ENCODE measurements at regions not wholly inside any gene's neighbourhood (a gene's known extent, or its start where the extent isn't known, plus 50 kb on each side); places are given as distances from the start of the nearest gene placed in this dataset.

GRCh38 chr12:125734137-125734536 lies 668.9 kb downstream of the AACS start:
- H3K36me3 ChIP-seq = no peaks in the 10 kb centered on the region
- H3K4me1 ChIP-seq (ENCODE audit: control insufficient read depth in 1 of 2, low read depth in 2 of 2) = no peaks in the 10 kb centered on the region
- ATAC-seq (ENCODE audit: insufficient number of reproducible peaks, low FRiP score, low read depth) (no peak), DNase-seq (ENCODE audit: low spot score) (no peak)
- H3K27me3 ChIP-seq (replicated peaks; ENCODE audit: insufficient read depth) = no peaks in the 10 kb centered on the region
- H3K4me3 ChIP-seq = no peak overlapping the region
- H3K9me3 ChIP-seq = no peaks in the 10 kb centered on the region
- no peak for TF ChIP-seq CTCF (IDR thresholded peaks at IDR 0.05)
- no peak overlapping the region for H3K27ac ChIP-seq

GRCh38 chr12:125738211-125738610 lies 673.0 kb downstream of the AACS start:
- no peak overlapping the region for H3K4me3 ChIP-seq
- no peak for TF ChIP-seq CTCF (IDR thresholded peaks at IDR 0.05)
- H3K9me3 ChIP-seq = no peaks in the 10 kb centered on the region
- ATAC-seq (ENCODE audit: insufficient number of reproducible peaks, low FRiP score, low read depth) (no peak), DNase-seq (ENCODE audit: low spot score) (no peak)
- no peaks in the 10 kb centered on the region for H3K27me3 ChIP-seq (replicated peaks; ENCODE audit: insufficient read depth)
- no peaks in the 10 kb centered on the region for H3K4me1 ChIP-seq (ENCODE audit: control insufficient read depth in 1 of 2, low read depth in 2 of 2)
- H3K27ac ChIP-seq = no peak overlapping the region
- no peaks in the 10 kb centered on the region for H3K36me3 ChIP-seq

- no peaks in the 10 kb centered on the region for H3K36me3 ChIP-seq
- ATAC-seq (ENCODE audit: insufficient number of reproducible peaks, low FRiP score, low read depth) = no peak
Measured at GRCh38 chr12:125742413-125742812, 677.2 kb downstream of the AACS start.

GRCh38 chr12:125744201-125744600 lies 679.0 kb downstream of the AACS start:
- Histone ChIP-seq H3K27me3 (replicated peaks; ENCODE audit: insufficient read depth) (no peaks in the 10 kb centered on the region), H3K9me3 (no peaks in the 10 kb centered on the region), H3K4me3 (no peak overlapping the region), H3K27ac (no peak overlapping the region), H3K36me3 (no peaks in the 10 kb centered on the region), H3K4me1 (ENCODE audit: control insufficient read depth in 1 of 2, low read depth in 2 of 2) (no peaks in the 10 kb centered on the region)
- TF ChIP-seq CTCF (IDR thresholded peaks at IDR 0.05) = no peak
- no peak for ATAC-seq (ENCODE audit: insufficient number of reproducible peaks, low FRiP score, low read depth)
- DNase-seq (ENCODE audit: low spot score) = no peak

More at GRCh38 chr12:125742413-125742812, 677.2 kb downstream of the AACS start:
- no peak for TF ChIP-seq CTCF (IDR thresholded peaks at IDR 0.05)
- Histone ChIP-seq H3K27me3 (replicated peaks; ENCODE audit: insufficient read depth) (no peaks in the 10 kb centered on the region), H3K27ac (no peak overlapping the region), H3K9me3 (no peaks in the 10 kb centered on the region), H3K4me1 (ENCODE audit: control insufficient read depth in 1 of 2, low read depth in 2 of 2) (no peaks in the 10 kb centered on the region), H3K4me3 (no peak overlapping the region)
- no peak for DNase-seq (ENCODE audit: low spot score)

- Histone ChIP-seq H3K27me3 (replicated peaks; ENCODE audit: insufficient read depth) (no peaks in the 10 kb centered on the region), H3K4me1 (ENCODE audit: control insufficient read depth in 1 of 2, low read depth in 2 of 2) (no peaks in the 10 kb centered on the region), H3K36me3 (no peaks in the 10 kb centered on the region), H3K4me3 (no peak overlapping the region), H3K27ac (no peak overlapping the region), H3K9me3 (no peaks in the 10 kb centered on the region)
- ATAC-seq (ENCODE audit: insufficient number of reproducible peaks, low FRiP score, low read depth) = no peak
- no peak for DNase-seq (ENCODE audit: low spot score)
- TF ChIP-seq CTCF (IDR thresholded peaks at IDR 0.05) = no peak
Measured at GRCh38 chr12:125755512-125755911, 690.3 kb downstream of the AACS start.
